ENCODE measurements at regions not wholly inside any gene's neighbourhood (a gene's known extent, or its start where the extent isn't known, plus 50 kb on each side); places are given as distances from the start of the nearest gene placed in this dataset.

DNA sequence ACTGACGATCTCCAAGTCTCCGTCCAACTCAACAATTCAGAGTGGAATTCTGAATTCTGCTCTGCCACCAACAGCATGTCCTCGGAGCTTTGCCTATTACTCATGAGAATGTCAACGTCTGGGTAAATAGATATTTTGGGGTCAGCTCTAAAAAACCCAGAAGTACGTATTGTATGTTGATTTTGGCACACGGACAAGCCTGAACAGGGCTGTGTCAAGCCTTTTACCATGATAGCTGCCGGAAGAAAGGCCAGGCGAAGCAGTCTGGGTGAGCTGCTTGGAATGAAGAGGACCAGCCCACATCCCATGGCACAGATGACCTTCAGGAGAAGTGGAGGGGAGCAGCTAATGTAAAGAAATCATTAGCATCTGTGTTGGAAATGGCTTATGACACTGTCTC lies 88.0 kb upstream of the JAG1 start (continued):
- TF ChIP-seq, protein P1, sequence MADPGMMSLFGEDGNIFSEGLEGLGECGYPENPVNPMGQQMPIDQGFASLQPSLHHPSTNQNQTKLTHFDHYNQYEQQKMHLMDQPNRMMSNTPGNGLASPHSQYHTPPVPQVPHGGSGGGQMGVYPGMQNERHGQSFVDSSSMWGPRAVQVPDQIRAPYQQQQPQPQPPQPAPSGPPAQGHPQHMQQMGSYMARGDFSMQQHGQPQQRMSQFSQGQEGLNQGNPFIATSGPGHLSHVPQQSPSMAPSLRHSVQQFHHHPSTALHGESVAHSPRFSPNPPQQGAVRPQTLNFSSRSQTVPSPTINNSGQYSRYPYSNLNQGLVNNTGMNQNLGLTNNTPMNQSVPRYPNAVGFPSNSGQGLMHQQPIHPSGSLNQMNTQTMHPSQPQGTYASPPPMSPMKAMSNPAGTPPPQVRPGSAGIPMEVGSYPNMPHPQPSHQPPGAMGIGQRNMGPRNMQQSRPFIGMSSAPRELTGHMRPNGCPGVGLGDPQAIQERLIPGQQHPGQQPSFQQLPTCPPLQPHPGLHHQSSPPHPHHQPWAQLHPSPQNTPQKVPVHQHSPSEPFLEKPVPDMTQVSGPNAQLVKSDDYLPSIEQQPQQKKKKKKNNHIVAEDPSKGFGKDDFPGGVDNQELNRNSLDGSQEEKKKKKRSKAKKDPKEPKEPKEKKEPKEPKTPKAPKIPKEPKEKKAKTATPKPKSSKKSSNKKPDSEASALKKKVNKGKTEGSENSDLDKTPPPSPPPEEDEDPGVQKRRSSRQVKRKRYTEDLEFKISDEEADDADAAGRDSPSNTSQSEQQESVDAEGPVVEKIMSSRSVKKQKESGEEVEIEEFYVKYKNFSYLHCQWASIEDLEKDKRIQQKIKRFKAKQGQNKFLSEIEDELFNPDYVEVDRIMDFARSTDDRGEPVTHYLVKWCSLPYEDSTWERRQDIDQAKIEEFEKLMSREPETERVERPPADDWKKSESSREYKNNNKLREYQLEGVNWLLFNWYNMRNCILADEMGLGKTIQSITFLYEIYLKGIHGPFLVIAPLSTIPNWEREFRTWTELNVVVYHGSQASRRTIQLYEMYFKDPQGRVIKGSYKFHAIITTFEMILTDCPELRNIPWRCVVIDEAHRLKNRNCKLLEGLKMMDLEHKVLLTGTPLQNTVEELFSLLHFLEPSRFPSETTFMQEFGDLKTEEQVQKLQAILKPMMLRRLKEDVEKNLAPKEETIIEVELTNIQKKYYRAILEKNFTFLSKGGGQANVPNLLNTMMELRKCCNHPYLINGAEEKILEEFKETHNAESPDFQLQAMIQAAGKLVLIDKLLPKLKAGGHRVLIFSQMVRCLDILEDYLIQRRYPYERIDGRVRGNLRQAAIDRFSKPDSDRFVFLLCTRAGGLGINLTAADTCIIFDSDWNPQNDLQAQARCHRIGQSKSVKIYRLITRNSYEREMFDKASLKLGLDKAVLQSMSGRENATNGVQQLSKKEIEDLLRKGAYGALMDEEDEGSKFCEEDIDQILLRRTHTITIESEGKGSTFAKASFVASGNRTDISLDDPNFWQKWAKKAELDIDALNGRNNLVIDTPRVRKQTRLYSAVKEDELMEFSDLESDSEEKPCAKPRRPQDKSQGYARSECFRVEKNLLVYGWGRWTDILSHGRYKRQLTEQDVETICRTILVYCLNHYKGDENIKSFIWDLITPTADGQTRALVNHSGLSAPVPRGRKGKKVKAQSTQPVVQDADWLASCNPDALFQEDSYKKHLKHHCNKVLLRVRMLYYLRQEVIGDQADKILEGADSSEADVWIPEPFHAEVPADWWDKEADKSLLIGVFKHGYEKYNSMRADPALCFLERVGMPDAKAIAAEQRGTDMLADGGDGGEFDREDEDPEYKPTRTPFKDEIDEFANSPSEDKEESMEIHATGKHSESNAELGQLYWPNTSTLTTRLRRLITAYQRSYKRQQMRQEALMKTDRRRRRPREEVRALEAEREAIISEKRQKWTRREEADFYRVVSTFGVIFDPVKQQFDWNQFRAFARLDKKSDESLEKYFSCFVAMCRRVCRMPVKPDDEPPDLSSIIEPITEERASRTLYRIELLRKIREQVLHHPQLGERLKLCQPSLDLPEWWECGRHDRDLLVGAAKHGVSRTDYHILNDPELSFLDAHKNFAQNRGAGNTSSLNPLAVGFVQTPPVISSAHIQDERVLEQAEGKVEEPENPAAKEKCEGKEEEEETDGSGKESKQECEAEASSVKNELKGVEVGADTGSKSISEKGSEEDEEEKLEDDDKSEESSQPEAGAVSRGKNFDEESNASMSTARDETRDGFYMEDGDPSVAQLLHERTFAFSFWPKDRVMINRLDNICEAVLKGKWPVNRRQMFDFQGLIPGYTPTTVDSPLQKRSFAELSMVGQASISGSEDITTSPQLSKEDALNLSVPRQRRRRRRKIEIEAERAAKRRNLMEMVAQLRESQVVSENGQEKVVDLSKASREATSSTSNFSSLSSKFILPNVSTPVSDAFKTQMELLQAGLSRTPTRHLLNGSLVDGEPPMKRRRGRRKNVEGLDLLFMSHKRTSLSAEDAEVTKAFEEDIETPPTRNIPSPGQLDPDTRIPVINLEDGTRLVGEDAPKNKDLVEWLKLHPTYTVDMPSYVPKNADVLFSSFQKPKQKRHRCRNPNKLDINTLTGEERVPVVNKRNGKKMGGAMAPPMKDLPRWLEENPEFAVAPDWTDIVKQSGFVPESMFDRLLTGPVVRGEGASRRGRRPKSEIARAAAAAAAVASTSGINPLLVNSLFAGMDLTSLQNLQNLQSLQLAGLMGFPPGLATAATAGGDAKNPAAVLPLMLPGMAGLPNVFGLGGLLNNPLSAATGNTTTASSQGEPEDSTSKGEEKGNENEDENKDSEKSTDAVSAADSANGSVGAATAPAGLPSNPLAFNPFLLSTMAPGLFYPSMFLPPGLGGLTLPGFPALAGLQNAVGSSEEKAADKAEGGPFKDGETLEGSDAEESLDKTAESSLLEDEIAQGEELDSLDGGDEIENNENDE (IDR thresholded peaks at IDR 0.05; ENCODE audit: insufficient replicate concordance, low read length), result no peak
- TF ChIP-seq, protein P2, sequence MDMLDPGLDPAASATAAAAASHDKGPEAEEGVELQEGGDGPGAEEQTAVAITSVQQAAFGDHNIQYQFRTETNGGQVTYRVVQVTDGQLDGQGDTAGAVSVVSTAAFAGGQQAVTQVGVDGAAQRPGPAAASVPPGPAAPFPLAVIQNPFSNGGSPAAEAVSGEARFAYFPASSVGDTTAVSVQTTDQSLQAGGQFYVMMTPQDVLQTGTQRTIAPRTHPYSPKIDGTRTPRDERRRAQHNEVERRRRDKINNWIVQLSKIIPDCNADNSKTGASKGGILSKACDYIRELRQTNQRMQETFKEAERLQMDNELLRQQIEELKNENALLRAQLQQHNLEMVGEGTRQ (IDR thresholded peaks at IDR 0.05; ENCODE audit: low read length), result no peak
- TF ChIP-seq, protein P3, sequence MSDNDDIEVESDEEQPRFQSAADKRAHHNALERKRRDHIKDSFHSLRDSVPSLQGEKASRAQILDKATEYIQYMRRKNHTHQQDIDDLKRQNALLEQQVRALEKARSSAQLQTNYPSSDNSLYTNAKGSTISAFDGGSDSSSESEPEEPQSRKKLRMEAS (IDR thresholded peaks at IDR 0.05), result no peak
- TF ChIP-seq EGR1 (IDR thresholded peaks at IDR 0.05; ENCODE audit: borderline replicate concordance, low read depth, low read length), result no peak
- no peak for TF ChIP-seq SIN3A (conservative IDR thresholded peaks at IDR 0.05 in 1 of 2, IDR thresholded peaks at IDR 0.05 in 1 of 2; ENCODE audit: low read depth in 1 of 2, low read length in 2 of 2)
- no peak for TF ChIP-seq PHF8 (conservative IDR thresholded peaks at IDR 0.05; ENCODE audit: low read depth, low read length)
- no peak for TF ChIP-seq SP4 (IDR thresholded peaks at IDR 0.05; ENCODE audit: low read length)
- no peak for TF ChIP-seq TCF12 (IDR thresholded peaks at IDR 0.05; ENCODE audit: low read depth, low read length)
- TF ChIP-seq RNF2 (IDR thresholded peaks at IDR 0.05; ENCODE audit: borderline replicate concordance, low read depth, low read length, missing control alignments, poor library complexity, severe bottlenecking), result no peak
- TF ChIP-seq KDM1A (IDR thresholded peaks at IDR 0.05; ENCODE audit: borderline replicate concordance, low read length), result no peak

All from H1 (cell line).